ENCODE measurements at regions not wholly inside any gene's neighbourhood (a gene's known extent, or its start where the extent isn't known, plus 50 kb on each side); places are given as distances from the start of the nearest gene placed in this dataset.

DNA sequence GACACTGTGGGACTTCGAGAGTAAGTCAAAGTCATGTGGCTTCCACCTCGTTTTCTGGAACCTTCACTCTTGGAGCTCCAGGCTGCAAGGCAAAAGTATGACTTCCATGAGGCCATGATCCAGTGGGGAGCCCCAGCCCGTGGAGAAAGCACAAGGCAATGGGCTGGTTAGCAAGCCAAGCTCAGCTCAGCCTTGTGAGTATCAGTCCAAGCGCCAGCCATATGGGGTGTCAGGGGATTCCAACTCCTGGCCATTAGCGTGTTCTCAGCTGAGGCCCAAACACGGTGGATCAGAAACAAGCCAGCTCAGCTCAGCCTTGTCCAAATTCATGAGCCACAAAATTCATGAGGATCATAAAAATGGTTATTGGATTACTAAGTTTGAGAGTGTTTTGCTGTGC is 261.0 kb downstream of the RHOU start:
- intact Hi-C loops (cut with micrococcal nuclease; ENCODE audit: unreplicated experiment): no loop called here
- Histone ChIP-seq H3K4me3 (ENCODE audit: low read depth, low read length, poor library complexity, severe bottlenecking) (no peak overlapping the region), H3K27ac (ENCODE audit: low read depth, low read length, poor library complexity, severe bottlenecking) (no peak overlapping the region), H3K4me1 (ENCODE audit: insufficient read depth, low read length, poor library complexity, severe bottlenecking) (no peaks in the 10 kb centered on the region), H3K27me3 (replicated peaks; ENCODE audit: insufficient read depth, low read depth, low read length, poor library complexity) (no peaks in the 10 kb centered on the region), H3K36me3 (ENCODE audit: insufficient read depth, low read length, poor library complexity, severe bottlenecking) (no peaks in the 10 kb centered on the region), H3K9me3 (ENCODE audit: low read depth, low read length, poor library complexity, severe bottlenecking) (no peaks in the 10 kb centered on the region)
- POLR2A ChIA-PET (ENCODE audit: low non-redundant PET): no interaction called here
- DNase-seq (ENCODE audit: low spot score): no peak
- CTCF ChIA-PET: no interaction called here
- no TSS peak for BruUV-seq (replicated peaks)
- no peak for TF ChIP-seq EZH2 (IDR thresholded peaks at IDR 0.05; ENCODE audit: borderline replicate concordance, low read depth, low read length, poor library complexity, severe bottlenecking)
- TF ChIP-seq, protein P1, sequence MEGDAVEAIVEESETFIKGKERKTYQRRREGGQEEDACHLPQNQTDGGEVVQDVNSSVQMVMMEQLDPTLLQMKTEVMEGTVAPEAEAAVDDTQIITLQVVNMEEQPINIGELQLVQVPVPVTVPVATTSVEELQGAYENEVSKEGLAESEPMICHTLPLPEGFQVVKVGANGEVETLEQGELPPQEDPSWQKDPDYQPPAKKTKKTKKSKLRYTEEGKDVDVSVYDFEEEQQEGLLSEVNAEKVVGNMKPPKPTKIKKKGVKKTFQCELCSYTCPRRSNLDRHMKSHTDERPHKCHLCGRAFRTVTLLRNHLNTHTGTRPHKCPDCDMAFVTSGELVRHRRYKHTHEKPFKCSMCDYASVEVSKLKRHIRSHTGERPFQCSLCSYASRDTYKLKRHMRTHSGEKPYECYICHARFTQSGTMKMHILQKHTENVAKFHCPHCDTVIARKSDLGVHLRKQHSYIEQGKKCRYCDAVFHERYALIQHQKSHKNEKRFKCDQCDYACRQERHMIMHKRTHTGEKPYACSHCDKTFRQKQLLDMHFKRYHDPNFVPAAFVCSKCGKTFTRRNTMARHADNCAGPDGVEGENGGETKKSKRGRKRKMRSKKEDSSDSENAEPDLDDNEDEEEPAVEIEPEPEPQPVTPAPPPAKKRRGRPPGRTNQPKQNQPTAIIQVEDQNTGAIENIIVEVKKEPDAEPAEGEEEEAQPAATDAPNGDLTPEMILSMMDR (conservative IDR thresholded peaks at IDR 0.05; ENCODE audit: low read depth, low read length): no peak

DNA sequence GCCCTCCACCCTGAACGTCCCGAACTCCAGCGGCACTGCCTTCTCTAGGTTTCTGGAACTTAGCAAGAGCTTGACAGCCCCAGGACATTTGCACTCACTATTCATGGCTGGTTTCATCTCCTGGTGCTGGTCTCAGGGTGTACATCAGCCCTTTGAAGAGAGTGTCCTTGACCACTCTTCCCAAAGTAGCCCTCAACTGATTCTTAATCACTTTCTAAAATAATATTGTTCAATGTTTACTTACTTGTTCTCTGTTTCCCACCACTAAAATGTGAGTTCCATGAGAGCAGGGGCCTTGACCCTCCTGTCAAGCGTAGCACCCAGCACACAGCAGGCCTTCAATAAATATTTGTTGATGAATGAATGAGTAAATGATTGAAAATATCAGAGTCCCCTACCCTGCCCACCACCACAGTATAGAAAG is 262.5 kb downstream of the RHOU start:
- H3K4me1 ChIP-seq (ENCODE audit: insufficient read depth, low read length, poor library complexity, severe bottlenecking): no peaks in the 10 kb centered on the region
- DNase-seq (ENCODE audit: low spot score): no peak
- BruUV-seq (replicated peaks): no TSS peak
- no peaks in the 10 kb centered on the region for H3K36me3 ChIP-seq (ENCODE audit: insufficient read depth, low read length, poor library complexity, severe bottlenecking)
- H3K27ac ChIP-seq (ENCODE audit: low read depth, low read length, poor library complexity, severe bottlenecking): no peak overlapping the region
- intact Hi-C loops (cut with micrococcal nuclease; ENCODE audit: unreplicated experiment): no loop called here
- no peaks in the 10 kb centered on the region for H3K9me3 ChIP-seq (ENCODE audit: low read depth, low read length, poor library complexity, severe bottlenecking)
- no peak overlapping the region for H3K4me3 ChIP-seq (ENCODE audit: low read depth, low read length, poor library complexity, severe bottlenecking)
- ChIA-PET CTCF (no interaction called here), POLR2A (ENCODE audit: low non-redundant PET) (no interaction called here)
- no peaks in the 10 kb centered on the region for H3K27me3 ChIP-seq (replicated peaks; ENCODE audit: insufficient read depth, low read depth, low read length, poor library complexity)
- TF ChIP-seq, protein P1 (conservative IDR thresholded peaks at IDR 0.05; ENCODE audit: low read depth, low read length): no peak
- TF ChIP-seq EZH2 (IDR thresholded peaks at IDR 0.05; ENCODE audit: borderline replicate concordance, low read depth, low read length, poor library complexity, severe bottlenecking): no peak

DNA sequence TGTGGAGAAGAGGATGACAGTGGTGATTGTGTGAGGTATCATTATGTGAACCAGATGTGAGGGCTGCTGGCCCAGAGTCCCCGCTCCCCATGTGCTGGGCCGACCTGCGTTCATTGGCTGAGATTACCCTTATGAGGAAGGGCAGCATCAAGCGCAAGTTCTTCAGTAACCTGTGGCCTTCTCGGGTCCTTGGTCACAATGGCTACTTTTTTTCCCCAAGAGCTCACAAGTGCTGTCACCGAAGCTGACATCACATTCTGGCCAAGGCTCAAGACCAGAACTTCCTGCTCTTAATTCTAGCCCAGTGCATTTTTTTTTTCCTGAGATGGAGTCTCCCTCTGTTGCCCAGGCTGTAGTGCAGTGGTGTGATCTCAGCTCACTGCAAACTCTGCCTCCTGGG is 262.9 kb downstream of the RHOU start:
- BruUV-seq (replicated peaks): no TSS peak
- ChIA-PET POLR2A (ENCODE audit: low non-redundant PET) (no interaction called here), CTCF (no interaction called here)
- intact Hi-C loops (cut with micrococcal nuclease; ENCODE audit: unreplicated experiment): no loop called here
- Histone ChIP-seq H3K27ac (ENCODE audit: low read depth, low read length, poor library complexity, severe bottlenecking) (no peak overlapping the region), H3K4me3 (ENCODE audit: low read depth, low read length, poor library complexity, severe bottlenecking) (no peak overlapping the region), H3K4me1 (ENCODE audit: insufficient read depth, low read length, poor library complexity, severe bottlenecking) (no peaks in the 10 kb centered on the region), H3K27me3 (replicated peaks; ENCODE audit: insufficient read depth, low read depth, low read length, poor library complexity) (no peaks in the 10 kb centered on the region), H3K9me3 (ENCODE audit: low read depth, low read length, poor library complexity, severe bottlenecking) (no peaks in the 10 kb centered on the region), H3K36me3 (ENCODE audit: insufficient read depth, low read length, poor library complexity, severe bottlenecking) (no peaks in the 10 kb centered on the region)
- DNase-seq (ENCODE audit: low spot score): no peak
- TF ChIP-seq EZH2 (IDR thresholded peaks at IDR 0.05; ENCODE audit: borderline replicate concordance, low read depth, low read length, poor library complexity, severe bottlenecking): no peak
- TF ChIP-seq, protein P1 (conservative IDR thresholded peaks at IDR 0.05; ENCODE audit: low read depth, low read length): no peak
